ENCODE measurements at regions not wholly inside any gene's neighbourhood (a gene's known extent, or its start where the extent isn't known, plus 50 kb on each side); places are given as distances from the start of the nearest gene placed in this dataset.
"Not testable (repeated sequence)": the region's sequence is repeated elsewhere in the genome, so short reads cannot be mapped to it uniquely, and the experiment has no call there.

DNA sequence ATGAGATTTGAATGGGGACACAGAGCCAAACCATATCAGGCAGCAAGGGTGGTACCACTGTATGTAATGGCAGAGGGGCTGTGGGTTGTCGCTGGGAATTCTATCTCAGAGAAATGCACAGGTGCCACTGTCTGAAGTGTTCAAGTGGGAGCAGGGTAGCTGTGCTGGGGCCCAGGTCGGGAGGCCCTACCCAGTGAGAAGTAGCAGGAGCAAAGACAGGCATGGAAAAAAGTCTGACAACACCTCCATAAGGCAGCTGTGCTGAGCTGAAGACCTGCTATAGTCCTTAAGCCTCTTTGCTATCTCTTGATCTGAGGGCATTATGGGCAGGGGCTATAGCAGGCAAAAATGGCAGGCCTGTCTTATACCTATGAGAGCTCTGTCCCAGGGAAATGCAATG is 638.3 kb upstream of the TPTE start:
- FAIRE-seq; H3K79me2 ChIP-seq (ENCODE audit: control insufficient read depth, insufficient read depth, low read length); H3K4me2 ChIP-seq (ENCODE audit: insufficient read depth, low read length); in situ Hi-C loops (cut with MboI); DNase-seq (ENCODE audit: extremely low read depth in 1 of 4, low spot score in 3 of 4); H3K4me1 ChIP-seq (replicated peaks in 1 of 2; ENCODE audit: control insufficient read depth in 2 of 2, insufficient read depth in 2 of 2, low read length in 2 of 2); H3K27ac ChIP-seq (ENCODE audit: extremely low read depth, low read depth, low read length); H3K9me1 ChIP-seq (ENCODE audit: control insufficient read depth, insufficient read depth, low read length); H3K9ac ChIP-seq (ENCODE audit: insufficient read depth in 1 of 2, low read depth in 2 of 2, low read length in 2 of 2); H3K36me3 ChIP-seq (ENCODE audit: control insufficient read depth, insufficient read depth, low read length); ATAC-seq; BruUV-seq (replicated peaks); CTCF ChIA-PET (ENCODE audit: low intra/inter-chr PET ratio); H4K20me1 ChIP-seq (replicated peaks; ENCODE audit: control insufficient read depth, insufficient read depth, low read length); intact Hi-C loops (cut with micrococcal nuclease); H2AFZ ChIP-seq (ENCODE audit: low read depth, low read length); H3K27me3 ChIP-seq (ENCODE audit: control insufficient read depth in 2 of 2, insufficient read depth in 2 of 2, low read length in 2 of 2); H3K4me3 ChIP-seq; POLR2A ChIA-PET; H3K9me3 ChIP-seq (replicated peaks; ENCODE audit: control insufficient read depth, insufficient read depth, low read depth, low read length): not testable (repeated sequence)
- 0% methylated on average over 2 of the region's 2 CpGs for WGBS (ENCODE audit: insufficient coverage, low coverage, missing lambda C conversion rate)

DNA sequence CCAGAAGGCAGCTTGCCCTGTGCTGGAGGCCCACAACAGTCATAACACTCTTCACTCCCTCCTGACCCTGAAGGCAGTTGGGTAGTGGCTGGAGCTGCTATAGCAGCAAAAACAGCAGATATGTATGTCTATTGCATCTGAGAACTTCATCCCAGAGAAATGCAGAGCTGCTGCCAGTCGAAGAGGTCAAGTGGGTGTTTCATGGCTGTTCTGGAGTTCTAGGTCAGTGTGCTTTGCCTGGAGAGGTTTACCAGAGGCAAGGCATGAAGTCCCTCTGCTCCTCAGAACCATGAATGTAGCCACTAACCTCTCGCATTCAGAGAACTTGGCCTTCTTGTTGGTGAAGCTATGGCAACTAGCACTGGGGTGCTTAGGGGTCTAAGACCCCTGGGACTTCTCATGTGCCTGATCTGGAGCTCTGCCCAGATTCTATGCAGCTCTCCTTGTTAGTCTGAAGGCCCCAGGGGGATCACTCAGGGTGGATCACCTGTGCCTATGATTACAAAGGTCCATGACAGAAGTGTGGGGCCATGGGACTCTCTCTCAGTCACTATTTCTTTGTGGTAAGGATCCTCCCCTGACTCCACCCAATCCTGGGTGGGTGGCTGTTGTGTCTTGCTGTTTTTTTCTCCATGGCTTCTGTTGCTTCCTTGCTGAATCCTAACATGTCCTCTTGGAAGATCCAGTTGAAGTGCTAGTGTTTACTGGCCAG is 637.7 kb upstream of the TPTE start:
- ATAC-seq; H3K4me1 ChIP-seq (replicated peaks in 1 of 2; ENCODE audit: control insufficient read depth in 2 of 2, insufficient read depth in 2 of 2, low read length in 2 of 2); in situ Hi-C loops (cut with MboI); H3K9me1 ChIP-seq (ENCODE audit: control insufficient read depth, insufficient read depth, low read length); BruUV-seq (replicated peaks); POLR2A ChIA-PET; H3K36me3 ChIP-seq (ENCODE audit: control insufficient read depth, insufficient read depth, low read length); intact Hi-C loops (cut with micrococcal nuclease); H3K9me3 ChIP-seq (replicated peaks; ENCODE audit: control insufficient read depth, insufficient read depth, low read depth, low read length); H2AFZ ChIP-seq (ENCODE audit: low read depth, low read length); H3K9ac ChIP-seq (ENCODE audit: insufficient read depth in 1 of 2, low read depth in 2 of 2, low read length in 2 of 2); H3K4me2 ChIP-seq (ENCODE audit: insufficient read depth, low read length); H3K79me2 ChIP-seq (ENCODE audit: control insufficient read depth, insufficient read depth, low read length); FAIRE-seq; H3K27me3 ChIP-seq (ENCODE audit: control insufficient read depth in 2 of 2, insufficient read depth in 2 of 2, low read length in 2 of 2); H3K4me3 ChIP-seq; CTCF ChIA-PET (ENCODE audit: low intra/inter-chr PET ratio); H4K20me1 ChIP-seq (replicated peaks; ENCODE audit: control insufficient read depth, insufficient read depth, low read length); DNase-seq (ENCODE audit: extremely low read depth in 1 of 4, low spot score in 3 of 4); H3K27ac ChIP-seq (ENCODE audit: extremely low read depth, low read depth, low read length): not testable (repeated sequence)
- 3% methylated on average over 2 of the region's 2 CpGs for WGBS (ENCODE audit: insufficient coverage, low coverage, missing lambda C conversion rate)

DNA sequence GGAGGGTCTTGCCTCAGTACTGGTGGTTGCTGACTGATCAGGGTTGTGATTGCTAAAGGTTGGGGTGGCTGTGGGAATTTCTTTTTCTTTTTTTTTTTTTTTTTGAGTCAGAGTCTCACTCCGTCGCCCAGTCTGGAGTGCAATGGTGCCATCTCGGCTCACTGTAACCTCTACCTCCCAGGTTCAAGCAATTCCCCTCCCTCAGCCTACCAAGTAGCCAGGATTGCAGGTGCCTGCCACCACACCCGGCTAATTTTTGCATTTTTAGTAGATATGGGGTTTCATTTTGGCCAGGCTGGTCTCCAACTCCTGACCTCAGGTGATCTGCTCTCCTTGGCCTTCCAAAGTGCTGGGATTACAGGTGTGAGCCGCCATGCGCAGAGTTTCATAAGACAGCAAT is 632.9 kb upstream of the TPTE start:
- H3K9ac ChIP-seq (ENCODE audit: insufficient read depth in 1 of 2, low read depth in 2 of 2, low read length in 2 of 2); DNase-seq (ENCODE audit: extremely low read depth in 1 of 4, low spot score in 3 of 4); H3K27ac ChIP-seq (ENCODE audit: extremely low read depth, low read depth, low read length); ATAC-seq; H3K4me1 ChIP-seq (replicated peaks in 1 of 2; ENCODE audit: control insufficient read depth in 2 of 2, insufficient read depth in 2 of 2, low read length in 2 of 2); intact Hi-C loops (cut with micrococcal nuclease); H3K36me3 ChIP-seq (ENCODE audit: control insufficient read depth, insufficient read depth, low read length); POLR2A ChIA-PET; H4K20me1 ChIP-seq (replicated peaks; ENCODE audit: control insufficient read depth, insufficient read depth, low read length); H3K27me3 ChIP-seq (ENCODE audit: control insufficient read depth in 2 of 2, insufficient read depth in 2 of 2, low read length in 2 of 2); H2AFZ ChIP-seq (ENCODE audit: low read depth, low read length); H3K9me1 ChIP-seq (ENCODE audit: control insufficient read depth, insufficient read depth, low read length); H3K4me2 ChIP-seq (ENCODE audit: insufficient read depth, low read length); BruUV-seq (replicated peaks); H3K4me3 ChIP-seq; H3K9me3 ChIP-seq (replicated peaks; ENCODE audit: control insufficient read depth, insufficient read depth, low read depth, low read length); CTCF ChIA-PET (ENCODE audit: low intra/inter-chr PET ratio); in situ Hi-C loops (cut with MboI); FAIRE-seq; H3K79me2 ChIP-seq (ENCODE audit: control insufficient read depth, insufficient read depth, low read length): not testable (repeated sequence)
- 2% methylated on average over 6 of the region's 6 CpGs for WGBS (ENCODE audit: insufficient coverage, low coverage, missing lambda C conversion rate)

DNA sequence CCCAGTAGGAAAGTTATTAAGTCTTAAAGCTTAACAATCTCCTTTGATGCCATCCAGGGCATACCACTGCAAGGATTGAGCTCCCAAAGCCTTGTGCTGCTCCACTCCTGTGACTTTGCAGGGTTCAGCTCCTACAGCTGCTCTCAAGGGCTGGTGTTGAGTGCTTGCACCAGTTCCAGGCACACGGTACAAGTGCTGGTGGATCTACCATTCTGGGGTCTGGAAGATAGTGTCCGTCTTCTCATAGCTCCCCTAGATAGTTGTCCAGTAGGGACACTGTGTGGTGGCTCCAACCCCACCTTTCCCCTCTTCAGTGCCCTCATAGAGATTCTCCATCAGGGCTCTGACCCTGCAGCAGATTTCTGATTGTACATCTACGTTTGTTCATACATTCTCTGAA is 617.8 kb upstream of the TPTE start:
- H3K9me1 ChIP-seq (ENCODE audit: control insufficient read depth, insufficient read depth, low read length); H3K9ac ChIP-seq (ENCODE audit: insufficient read depth in 1 of 2, low read depth in 2 of 2, low read length in 2 of 2); intact Hi-C loops (cut with micrococcal nuclease); H4K20me1 ChIP-seq (replicated peaks; ENCODE audit: control insufficient read depth, insufficient read depth, low read length); H3K27ac ChIP-seq (ENCODE audit: extremely low read depth, low read depth, low read length); H3K4me1 ChIP-seq (replicated peaks in 1 of 2; ENCODE audit: control insufficient read depth in 2 of 2, insufficient read depth in 2 of 2, low read length in 2 of 2); in situ Hi-C loops (cut with MboI); H2AFZ ChIP-seq (ENCODE audit: low read depth, low read length); CTCF ChIA-PET (ENCODE audit: low intra/inter-chr PET ratio); BruUV-seq (replicated peaks); H3K79me2 ChIP-seq (ENCODE audit: control insufficient read depth, insufficient read depth, low read length); H3K4me2 ChIP-seq (ENCODE audit: insufficient read depth, low read length); DNase-seq (ENCODE audit: extremely low read depth in 1 of 4, low spot score in 3 of 4); H3K4me3 ChIP-seq; H3K27me3 ChIP-seq (ENCODE audit: control insufficient read depth in 2 of 2, insufficient read depth in 2 of 2, low read length in 2 of 2); POLR2A ChIA-PET; H3K9me3 ChIP-seq (replicated peaks; ENCODE audit: control insufficient read depth, insufficient read depth, low read depth, low read length); H3K36me3 ChIP-seq (ENCODE audit: control insufficient read depth, insufficient read depth, low read length); ATAC-seq; FAIRE-seq: not testable (repeated sequence)
- WGBS (ENCODE audit: insufficient coverage, low coverage, missing lambda C conversion rate), result 1% methylated on average over 2 of the region's 3 CpGs
